K562 (cell line): ENCODE measurements at regions not wholly inside any gene's neighbourhood (a gene's known extent, or its start where the extent isn't known, plus 50 kb on each side); places are given as distances from the start of the nearest gene placed in this dataset.

Source experiments
- ATAC-seq: fragments of 200-7000 bp; cut with Tn5 transposase; 3 replicates; pipeline ENCODE4 v1.9.1; 2020; ENCODE audit warnings: moderate library complexity
- BruUV-seq: library from RNA; stranded (reverse); fragments of 400-500 nt; replicated peaks from 2 replicates; lab custom pipeline; 2021; lab: Mats Ljungman, UMichigan
- CTCF ChIA-PET: fragments of 300-600 bp; formaldehyde crosslinking; extraction: SDS; loops from one replicate; lab custom pipeline; 2021; ENCODE audit warnings: low intra/inter-chr PET ratio; lab: Yijun Ruan, JAX
- POLR2A ChIA-PET: fragments of 300-600, 350-650 bp; sonication (Branson Sonifier 250); formaldehyde crosslinking; extraction: SDS; loops from one replicate; lab custom pipeline; 2021; ENCODE audit warnings: antibody characterized with exemption, inconsistent platforms; lab: Yijun Ruan, JAX
- DNase-seq, 4 experiments: peaks; one replicate each; pipeline versions ENCODE4 v3.0.0 to v3.0.0-alpha.2; 2011 to 2018; ENCODE audit warnings: low spot score in 3 of 4, mixed read lengths in 3 of 4; ENCODE audit errors: extremely low read depth in 1 of 4
- FAIRE-seq: peaks from 2 replicates; lab custom pipeline; 2011; peaks lifted over from hg19 to GRCh38; lab: Jason Lieb, UNC
- H2AFZ ChIP-seq: 2 replicates; pipeline ENCODE4 v1.6.0; 2011; ENCODE audit warnings: low read depth, low read length, control low read depth, inconsistent platforms
- H3K27ac ChIP-seq: fragments of 200-600 bp; 3 replicates; pipeline ENCODE4 v1.8.0; 2011; ENCODE audit warnings: low read depth, mild to moderate bottlenecking, control low read depth, inconsistent platforms, low read length, moderate library complexity, mixed read lengths; ENCODE audit errors: extremely low read depth
- H3K27me3 ChIP-seq, 2 experiments: fragments of 300-600 bp in 1 of 2; 2 replicates in 1 of 2; 3 replicates in 1 of 2; pipeline versions ENCODE4 v1.6.0 to v1.8.0; 2011; ENCODE audit warnings: inconsistent platforms in 2 of 2, low read length in 2 of 2, mild to moderate bottlenecking in 1 of 2, mixed read lengths in 1 of 2, moderate library complexity in 1 of 2; ENCODE audit not compliant: control insufficient read depth in 2 of 2, insufficient read depth in 2 of 2
- H3K36me3 ChIP-seq: fragments of 300-600 bp; 3 replicates; pipeline ENCODE4 v1.8.0; 2011; ENCODE audit warnings: mild to moderate bottlenecking, low read length, inconsistent platforms; ENCODE audit not compliant: control insufficient read depth, insufficient read depth
- H3K4me1 ChIP-seq, 2 experiments: fragments of 200-600 bp in 1 of 2; replicated peaks in 1 of 2; 2 replicates in 1 of 2; 3 replicates in 1 of 2; pipeline versions ENCODE4 v1.5.1 to v1.8.0; 2011; ENCODE audit warnings: inconsistent platforms in 2 of 2, low read length in 2 of 2, mild to moderate bottlenecking in 1 of 2, mixed read lengths in 1 of 2, moderate library complexity in 1 of 2; ENCODE audit not compliant: control insufficient read depth in 2 of 2, insufficient read depth in 2 of 2
- H3K4me2 ChIP-seq: 2 replicates; pipeline ENCODE4 v1.6.1; 2011; ENCODE audit warnings: low read length, control low read depth, inconsistent platforms, mixed read lengths; ENCODE audit not compliant: insufficient read depth
- H3K4me3 ChIP-seq: fragments of 200-600 bp; sonication (generic), shearing (Covaris generic); 2 replicates; pipeline ENCODE4 v1.5.1; 2016; ENCODE audit warnings: control low read depth, inconsistent platforms
- H3K79me2 ChIP-seq: fragments of 200-600 bp; 3 replicates; pipeline ENCODE4 v1.8.0; 2011; ENCODE audit warnings: low read length, inconsistent platforms; ENCODE audit not compliant: control insufficient read depth, insufficient read depth
- H3K9ac ChIP-seq, 2 experiments: 2 replicates each; pipeline versions ENCODE4 v1.6.0 to v1.6.1; 2011; ENCODE audit warnings: low read depth in 2 of 2, low read length in 2 of 2, control low read depth in 1 of 2, inconsistent platforms in 1 of 2, mild to moderate bottlenecking in 1 of 2, mixed read lengths in 1 of 2; ENCODE audit not compliant: insufficient read depth in 1 of 2
- H3K9me1 ChIP-seq: one replicate; pipeline ENCODE4 v1.6.0; 2011; ENCODE audit warnings: inconsistent platforms, mild to moderate bottlenecking, low read length, moderate library complexity; ENCODE audit not compliant: control insufficient read depth, insufficient read depth
- H3K9me3 ChIP-seq: replicated peaks from 2 replicates; pipeline ENCODE4 v1.5.1; 2011; ENCODE audit warnings: low read depth, low read length, inconsistent platforms; ENCODE audit not compliant: control insufficient read depth, insufficient read depth
- H4K20me1 ChIP-seq: replicated peaks from 2 replicates; pipeline ENCODE4 v1.6.1; 2011; ENCODE audit warnings: low read length, inconsistent platforms, mixed read lengths; ENCODE audit not compliant: control insufficient read depth, insufficient read depth
- CHD2 ChIP-seq: IDR thresholded peaks from 2 replicates; pipeline ENCODE4 v1.6.1; 2011; ENCODE audit warnings: low read depth, low read length
- ELF2 ChIP-seq: fragments of 250-450 bp; sonication (Bioruptor Pico); IDR thresholded peaks from 2 replicates; pipeline ENCODE4 v1.5.0; 2021; ENCODE audit warnings: mild to moderate bottlenecking
- ELF4 ChIP-seq: fragments of 450-650 bp; formaldehyde crosslinking; IDR thresholded peaks from 2 replicates; pipeline ENCODE4 v1.4.0; 2022; ENCODE audit warnings: missing genetic modification characterization
- HNRNPL ChIP-seq: fragments of 200-400 bp; formaldehyde crosslinking; IDR thresholded peaks from 2 replicates; pipeline ENCODE4 v1.6.1; 2017; ENCODE audit warnings: low read depth, mild to moderate bottlenecking, low read length
- KDM1A ChIP-seq, 2 experiments: fragments of 450-650 bp; IDR thresholded peaks; 2 replicates each; pipeline ENCODE4 v1.6.1; 2016; ENCODE audit warnings: mild to moderate bottlenecking in 2 of 2
- MYBL2 ChIP-seq, 2 experiments: fragments of 450-650 bp in 1 of 2; sonication (generic) in 1 of 2; formaldehyde crosslinking in 1 of 2; IDR thresholded peaks; 2 replicates each; pipeline versions ENCODE4 v1.6.1 to v1.8.1; 2017 to 2022; ENCODE audit warnings: borderline replicate concordance in 1 of 2, inconsistent platforms in 1 of 2, low read depth in 1 of 2, mild to moderate bottlenecking in 1 of 2, missing genetic modification reagents in 1 of 2, moderate library complexity in 1 of 2
- NFE2 ChIP-seq: IDR thresholded peaks from 2 replicates; pipeline ENCODE4 v1.6.1; 2014; ENCODE audit warnings: antibody characterized with exemption, low read depth
- NR2F6 ChIP-seq: fragments of 450-650 bp; formaldehyde crosslinking; IDR thresholded peaks from 2 replicates; pipeline ENCODE4 v1.4.0; 2020; ENCODE audit warnings: mild to moderate bottlenecking
- OTX1 ChIP-seq: fragments of 450-650 bp; formaldehyde crosslinking; IDR thresholded peaks from 2 replicates; pipeline ENCODE4 v1.4.0; 2022; ENCODE audit warnings: mild to moderate bottlenecking
- TRIM28 ChIP-seq: fragments of 450-650 bp; IDR thresholded peaks from 2 replicates; pipeline ENCODE4 v1.6.1; 2017
- ZKSCAN3 ChIP-seq: fragments of 250-450 bp; sonication (Bioruptor Pico); IDR thresholded peaks from 2 replicates; pipeline ENCODE4 v1.4.0; 2020
- ZNF408 ChIP-seq: fragments of 250-450 bp; sonication (Bioruptor Pico); IDR thresholded peaks from 2 replicates; pipeline ENCODE4 v1.4.0; 2020; ENCODE audit warnings: low read depth, mild to moderate bottlenecking, moderate library complexity
- WGBS: fragments of 100-300 bp; shearing (Covaris generic); methylation state at CpG from one replicate; pipeline ENCODE4 v1.1.6; 2016; ENCODE audit warnings: low coverage, mixed read lengths; ENCODE audit not compliant: insufficient coverage; ENCODE audit errors: missing lambda C conversion rate; 5-methylcytosine and 5-hydroxymethylcytosine counted together
- in situ Hi-C: fragments of 300-500 bp; cut with MboI; formaldehyde crosslinking; loops from 4 replicates; pipeline ENCODE4 v1.15.0; 2018; ENCODE audit warnings: inconsistent platforms, mixed read lengths
- intact Hi-C: fragments of 100-400 bp; cut with micrococcal nuclease; formaldehyde crosslinking; loops from 2 replicates; pipeline ENCODE4 v1.14.2; 2022
- TF ChIP-seq, protein P1 (sequence below): sonication (generic); formaldehyde crosslinking; IDR thresholded peaks from 2 replicates; pipeline ENCODE4 v1.8.0; 2022; ENCODE audit warnings: mild to moderate bottlenecking, missing genetic modification reagents
- TF ChIP-seq, protein P2 (sequence below): fragments of 450-650 bp; IDR thresholded peaks from 2 replicates; pipeline ENCODE4 v1.6.1; 2018; ENCODE audit warnings: mild to moderate bottlenecking, low read depth; ENCODE audit not compliant: partially characterized antibody
- TF ChIP-seq, protein P3 (sequence below), 2 experiments: fragments of 450-650 bp; formaldehyde crosslinking in 1 of 2; IDR thresholded peaks; 2 replicates each; pipeline versions ENCODE4 v1.4.0 to v1.6.1; 2014 to 2020; ENCODE audit warnings: mild to moderate bottlenecking in 2 of 2, borderline replicate concordance in 1 of 2, low read depth in 1 of 2

DNA sequence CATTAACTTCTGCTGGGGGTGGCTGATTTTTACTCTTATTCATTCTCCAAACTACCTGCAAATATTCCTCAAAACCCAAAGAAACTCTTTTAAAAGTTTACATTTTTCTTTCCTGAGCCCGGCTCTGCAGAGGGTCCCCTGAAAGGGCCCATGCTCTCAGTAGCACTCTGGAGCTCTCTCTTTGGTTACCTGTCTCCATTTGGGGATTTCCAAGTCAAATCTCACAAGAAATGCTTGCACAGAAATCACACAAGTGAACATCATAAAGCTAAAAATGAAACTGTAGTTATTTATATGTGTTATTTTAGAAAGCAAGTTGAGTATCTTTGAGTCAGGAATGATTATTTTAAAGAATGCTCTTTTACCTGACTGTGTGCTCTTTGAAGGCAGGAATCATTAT, 174.5 kb upstream of the PLXNA2 start:
- ChIA-PET CTCF (no interaction called here), POLR2A (no interaction called here)
- no peaks in the 10 kb centered on the region for H4K20me1 ChIP-seq
- H3K4me1 ChIP-seq: no peaks in the 10 kb centered on the region
- intact Hi-C loops: no loop called here
- H3K79me2 ChIP-seq: no peaks in the 10 kb centered on the region
- DNase-seq (no peak), FAIRE-seq (no peak), ATAC-seq (no peak)
- no peak overlapping the region for H3K9ac ChIP-seq
- H3K36me3 ChIP-seq: no peaks in the 10 kb centered on the region
- 0% methylated on average over 1 of the region's 1 CpG for WGBS
- no TSS peak for BruUV-seq
- H3K9me3 ChIP-seq: no peaks in the 10 kb centered on the region
- H3K27me3 ChIP-seq: no peaks in the 10 kb centered on the region; a peak in 1 of 5 replicates
- H3K4me3 ChIP-seq: no peak overlapping the region
- H2AFZ ChIP-seq: no peak overlapping the region
- H3K9me1 ChIP-seq: no peaks in the 10 kb centered on the region
- no peak overlapping the region for H3K27ac ChIP-seq
- in situ Hi-C loops: no loop called here
- H3K4me2 ChIP-seq: no peak overlapping the region
- TF ChIP-seq KDM1A (IDR thresholded peaks at IDR 0.05) (no peak), NFE2 (no peak), OTX1 (CRISPR knock-in tag) (no peak), ZNF408 (CRISPR knock-in tag) (no peak), HNRNPL (no peak), MYBL2 (IDR thresholded peaks at IDR 0.05; ENCODE audit: low read depth) (no peak), MYBL2 (CRISPR knock-in tag; IDR thresholded peaks at IDR 0.05; ENCODE audit: borderline replicate concordance) (no peak), NR2F6 (CRISPR knock-in tag) (no peak), ZKSCAN3 (CRISPR knock-in tag) (no peak), CHD2 (no peak), TRIM28 (no peak), ELF2 (CRISPR knock-in tag) (no peak), ELF4 (CRISPR knock-in tag) (no peak)
- TF ChIP-seq, protein P1, sequence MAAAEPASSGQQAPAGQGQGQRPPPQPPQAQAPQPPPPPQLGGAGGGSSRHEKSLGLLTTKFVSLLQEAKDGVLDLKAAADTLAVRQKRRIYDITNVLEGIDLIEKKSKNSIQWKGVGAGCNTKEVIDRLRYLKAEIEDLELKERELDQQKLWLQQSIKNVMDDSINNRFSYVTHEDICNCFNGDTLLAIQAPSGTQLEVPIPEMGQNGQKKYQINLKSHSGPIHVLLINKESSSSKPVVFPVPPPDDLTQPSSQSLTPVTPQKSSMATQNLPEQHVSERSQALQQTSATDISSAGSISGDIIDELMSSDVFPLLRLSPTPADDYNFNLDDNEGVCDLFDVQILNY: no peak
- TF ChIP-seq, protein P2, sequence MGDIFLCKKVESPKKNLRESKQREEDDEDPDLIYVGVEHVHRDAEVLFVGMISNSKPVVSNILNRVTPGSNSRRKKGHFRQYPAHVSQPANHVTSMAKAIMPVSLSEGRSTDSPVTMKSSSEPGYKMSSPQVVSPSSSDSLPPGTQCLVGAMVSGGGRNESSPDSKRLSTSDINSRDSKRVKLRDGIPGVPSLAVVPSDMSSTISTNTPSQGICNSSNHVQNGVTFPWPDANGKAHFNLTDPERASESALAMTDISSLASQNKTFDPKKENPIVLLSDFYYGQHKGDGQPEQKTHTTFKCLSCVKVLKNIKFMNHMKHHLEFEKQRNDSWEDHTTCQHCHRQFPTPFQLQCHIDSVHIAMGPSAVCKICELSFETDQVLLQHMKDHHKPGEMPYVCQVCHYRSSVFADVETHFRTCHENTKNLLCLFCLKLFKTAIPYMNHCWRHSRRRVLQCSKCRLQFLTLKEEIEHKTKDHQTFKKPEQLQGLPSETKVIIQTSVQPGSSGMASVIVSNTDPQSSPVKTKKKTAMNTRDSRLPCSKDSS: no peak
- TF ChIP-seq, protein P3, sequence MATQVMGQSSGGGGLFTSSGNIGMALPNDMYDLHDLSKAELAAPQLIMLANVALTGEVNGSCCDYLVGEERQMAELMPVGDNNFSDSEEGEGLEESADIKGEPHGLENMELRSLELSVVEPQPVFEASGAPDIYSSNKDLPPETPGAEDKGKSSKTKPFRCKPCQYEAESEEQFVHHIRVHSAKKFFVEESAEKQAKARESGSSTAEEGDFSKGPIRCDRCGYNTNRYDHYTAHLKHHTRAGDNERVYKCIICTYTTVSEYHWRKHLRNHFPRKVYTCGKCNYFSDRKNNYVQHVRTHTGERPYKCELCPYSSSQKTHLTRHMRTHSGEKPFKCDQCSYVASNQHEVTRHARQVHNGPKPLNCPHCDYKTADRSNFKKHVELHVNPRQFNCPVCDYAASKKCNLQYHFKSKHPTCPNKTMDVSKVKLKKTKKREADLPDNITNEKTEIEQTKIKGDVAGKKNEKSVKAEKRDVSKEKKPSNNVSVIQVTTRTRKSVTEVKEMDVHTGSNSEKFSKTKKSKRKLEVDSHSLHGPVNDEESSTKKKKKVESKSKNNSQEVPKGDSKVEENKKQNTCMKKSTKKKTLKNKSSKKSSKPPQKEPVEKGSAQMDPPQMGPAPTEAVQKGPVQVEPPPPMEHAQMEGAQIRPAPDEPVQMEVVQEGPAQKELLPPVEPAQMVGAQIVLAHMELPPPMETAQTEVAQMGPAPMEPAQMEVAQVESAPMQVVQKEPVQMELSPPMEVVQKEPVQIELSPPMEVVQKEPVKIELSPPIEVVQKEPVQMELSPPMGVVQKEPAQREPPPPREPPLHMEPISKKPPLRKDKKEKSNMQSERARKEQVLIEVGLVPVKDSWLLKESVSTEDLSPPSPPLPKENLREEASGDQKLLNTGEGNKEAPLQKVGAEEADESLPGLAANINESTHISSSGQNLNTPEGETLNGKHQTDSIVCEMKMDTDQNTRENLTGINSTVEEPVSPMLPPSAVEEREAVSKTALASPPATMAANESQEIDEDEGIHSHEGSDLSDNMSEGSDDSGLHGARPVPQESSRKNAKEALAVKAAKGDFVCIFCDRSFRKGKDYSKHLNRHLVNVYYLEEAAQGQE (IDR thresholded peaks at IDR 0.05; ENCODE audit: borderline replicate concordance): no peak
- TF ChIP-seq, protein P3 (CRISPR knock-in tag; IDR thresholded peaks at IDR 0.05; ENCODE audit: low read depth): no peak
